ENCODE measurements at regions not wholly inside any gene's neighbourhood (a gene's known extent, or its start where the extent isn't known, plus 50 kb on each side); places are given as distances from the start of the nearest gene placed in this dataset.
A peak's percentile ranks its signal among the peaks of the same experiment; 100 is the strongest.

- H3K9me3 ChIP-seq (ENCODE audit: low read length) = no peaks in the 10 kb centered on the region
- H2AFZ ChIP-seq (ENCODE audit: low read length) = no peak overlapping the region
- CTCF ChIA-PET (ENCODE audit: low intra/inter-chr PET ratio, low total read pairs) = no interaction called here
- no TSS peak for BruUV-seq (replicated peaks)
- POLR2A ChIA-PET = no interaction called here
- H3K36me3 ChIP-seq (replicated peaks in 1 of 2; ENCODE audit: control insufficient read depth in 1 of 2, insufficient read depth in 2 of 2, low read length in 2 of 2) = no peaks in the 10 kb centered on the region
- peak; percentile 62; the same call in 1 of the 2 replicates for TF ChIP-seq CEBPB (IDR thresholded peaks at IDR 0.05; ENCODE audit: borderline replicate concordance, low read depth, low read length)
- no peak for TF ChIP-seq ARID2 (CRISPR knock-in tag; IDR thresholded peaks at IDR 0.05; ENCODE audit: borderline replicate concordance)
- no peak overlapping the region for H3K4me3 ChIP-seq (replicated peaks in 1 of 3; ENCODE audit: insufficient read depth in 1 of 3, low read depth in 2 of 3, low read length in 3 of 3)
- DNase-seq (ENCODE audit: low spot score) (no peak), ATAC-seq (no peak), FAIRE-seq (no peak)
- intact Hi-C loops (cut with micrococcal nuclease; ENCODE audit: unreplicated experiment) (no loop called here), in situ Hi-C loops (cut with HindIII; ENCODE audit: extremely low pct_ligation_motif_present, low pct_unique_long_range_greater_than_20kb) (no loop called here)
- H4K20me1 ChIP-seq (ENCODE audit: insufficient read depth, low read length) = no peaks in the 10 kb centered on the region
- H3K27me3 ChIP-seq (ENCODE audit: control insufficient read depth in 1 of 2, insufficient read depth in 2 of 2, low read length in 2 of 2) = peaks cover 0 to 3% of the 10 kb centered on the region in 2 experiments; a peak in 1 of 5 replicates
- 3% methylated on average over 1 of the region's 1 CpG for WGBS (ENCODE audit: low lambda C conversion rate)
- H3K4me2 ChIP-seq (ENCODE audit: low read depth, low read length) = no peak overlapping the region
- H3K4me1 ChIP-seq (ENCODE audit: insufficient read depth, low read length) = no peaks in the 10 kb centered on the region
- H3K79me2 ChIP-seq (ENCODE audit: insufficient read depth, low read length) = no peaks in the 10 kb centered on the region
- H3K27ac ChIP-seq (ENCODE audit: extremely low read length, insufficient read depth, low read length) = no peak overlapping the region
- H3K9ac ChIP-seq (ENCODE audit: insufficient read depth, low read depth, low read length) = no peak overlapping the region
These were observed 181.1 kb upstream of the C16orf82 start for GRCh38 chr16:26885674-26886073.

GRCh38 chr16:26889740-26890139 lies 177.0 kb upstream of the C16orf82 start:
- no peak overlapping the region for H3K27ac ChIP-seq (ENCODE audit: extremely low read length, insufficient read depth, low read length)
- no TSS peak for BruUV-seq (replicated peaks)
- H3K4me3 ChIP-seq (replicated peaks in 1 of 3; ENCODE audit: insufficient read depth in 1 of 3, low read depth in 2 of 3, low read length in 3 of 3) = no peak overlapping the region
- no peak overlapping the region for H2AFZ ChIP-seq (ENCODE audit: low read length)
- WGBS (ENCODE audit: low lambda C conversion rate) = 2% methylated on average over 2 of the region's 2 CpGs
- H3K9me3 ChIP-seq (ENCODE audit: low read length) = no peaks in the 10 kb centered on the region
- H4K20me1 ChIP-seq (ENCODE audit: insufficient read depth, low read length) = no peaks in the 10 kb centered on the region
- no peaks in the 10 kb centered on the region for H3K79me2 ChIP-seq (ENCODE audit: insufficient read depth, low read length)
- no peaks in the 10 kb centered on the region for H3K27me3 ChIP-seq (ENCODE audit: control insufficient read depth in 1 of 2, insufficient read depth in 2 of 2, low read length in 2 of 2)
- POLR2A ChIA-PET = no interaction called here
- FAIRE-seq (no peak), ATAC-seq (no peak), DNase-seq (ENCODE audit: low spot score) (no peak)
- CTCF ChIA-PET (ENCODE audit: low intra/inter-chr PET ratio, low total read pairs) = no interaction called here
- in situ Hi-C loops (cut with HindIII; ENCODE audit: extremely low pct_ligation_motif_present, low pct_unique_long_range_greater_than_20kb) = no loop called here
- H3K4me1 ChIP-seq (ENCODE audit: insufficient read depth, low read length) = no peaks in the 10 kb centered on the region
- no peak for TF ChIP-seq NBN (conservative IDR thresholded peaks at IDR 0.05)
- no peak for TF ChIP-seq ADNP (CRISPR knock-in tag; IDR thresholded peaks at IDR 0.05)
- TF ChIP-seq FOXJ3 (CRISPR knock-in tag; IDR thresholded peaks at IDR 0.05; ENCODE audit: borderline replicate concordance) = no peak
- no peak for TF ChIP-seq NR2C2 (CRISPR knock-in tag; IDR thresholded peaks at IDR 0.05; ENCODE audit: borderline replicate concordance)
- H3K9ac ChIP-seq (ENCODE audit: insufficient read depth, low read depth, low read length) = no peak overlapping the region
- no peaks in the 10 kb centered on the region for H3K36me3 ChIP-seq (replicated peaks in 1 of 2; ENCODE audit: control insufficient read depth in 1 of 2, insufficient read depth in 2 of 2, low read length in 2 of 2)
- intact Hi-C loops (cut with micrococcal nuclease; ENCODE audit: unreplicated experiment) = no loop called here
- no peak overlapping the region for H3K4me2 ChIP-seq (ENCODE audit: low read depth, low read length)

Data from HepG2 (cell line).